Kidney epithelial cell (primary cell): ENCODE measurements at regions not wholly inside any gene's neighbourhood (a gene's known extent, or its start where the extent isn't known, plus 50 kb on each side); places are given as distances from the start of the nearest gene placed in this dataset.

Experiments used
- DNase-seq: peaks from one replicate; pipeline ENCODE4 v3.0.0-alpha.2; 2010; ENCODE audit warnings: low read depth
- H3K27me3 ChIP-seq: 2 replicates; pipeline ENCODE4 v1.6.0; 2011; ENCODE audit warnings: low read length; ENCODE audit not compliant: control insufficient read depth, insufficient read depth
- H3K36me3 ChIP-seq: 2 replicates; pipeline ENCODE4 v1.5.1; 2011; ENCODE audit warnings: low read length; ENCODE audit not compliant: control insufficient read depth, insufficient read depth
- H3K4me3 ChIP-seq: 2 replicates; pipeline ENCODE4 v1.5.1; 2011; ENCODE audit warnings: low read depth, mild to moderate bottlenecking, control low read depth, low read length
- TF ChIP-seq, protein P1 (sequence below): IDR thresholded peaks from 2 replicates; pipeline ENCODE4 v1.5.1; 2011; ENCODE audit warnings: mild to moderate bottlenecking, moderate library complexity, low read length, control low read depth, inconsistent platforms; ENCODE audit not compliant: insufficient read depth, poor library complexity, severe bottlenecking

DNA sequence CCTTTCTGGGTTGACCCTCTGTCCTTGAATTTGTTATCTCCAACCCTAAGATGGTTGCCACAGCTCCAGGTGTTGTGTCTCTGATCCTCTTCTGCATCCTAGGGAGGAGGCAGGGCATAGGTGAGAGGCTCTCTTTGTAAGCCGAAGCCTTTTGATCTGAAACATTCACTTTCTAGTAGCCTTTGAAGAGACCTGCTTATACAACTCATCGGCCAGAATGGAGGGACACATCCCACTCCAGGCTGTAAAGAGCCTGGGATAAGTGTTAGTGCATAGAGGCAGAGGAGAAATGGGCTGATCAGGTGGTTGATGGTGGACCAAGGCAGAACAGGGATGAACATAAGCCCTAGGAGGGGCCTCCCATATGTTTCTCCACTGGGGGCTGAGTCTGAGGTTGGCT lies 137.1 kb upstream of the KCNG1 start:
- no peak overlapping the region for H3K4me3 ChIP-seq
- H3K36me3 ChIP-seq = no peaks in the 10 kb centered on the region
- no peak for DNase-seq
- peaks cover 8% of the 10 kb centered on the region for H3K27me3 ChIP-seq
- TF ChIP-seq, protein P1, sequence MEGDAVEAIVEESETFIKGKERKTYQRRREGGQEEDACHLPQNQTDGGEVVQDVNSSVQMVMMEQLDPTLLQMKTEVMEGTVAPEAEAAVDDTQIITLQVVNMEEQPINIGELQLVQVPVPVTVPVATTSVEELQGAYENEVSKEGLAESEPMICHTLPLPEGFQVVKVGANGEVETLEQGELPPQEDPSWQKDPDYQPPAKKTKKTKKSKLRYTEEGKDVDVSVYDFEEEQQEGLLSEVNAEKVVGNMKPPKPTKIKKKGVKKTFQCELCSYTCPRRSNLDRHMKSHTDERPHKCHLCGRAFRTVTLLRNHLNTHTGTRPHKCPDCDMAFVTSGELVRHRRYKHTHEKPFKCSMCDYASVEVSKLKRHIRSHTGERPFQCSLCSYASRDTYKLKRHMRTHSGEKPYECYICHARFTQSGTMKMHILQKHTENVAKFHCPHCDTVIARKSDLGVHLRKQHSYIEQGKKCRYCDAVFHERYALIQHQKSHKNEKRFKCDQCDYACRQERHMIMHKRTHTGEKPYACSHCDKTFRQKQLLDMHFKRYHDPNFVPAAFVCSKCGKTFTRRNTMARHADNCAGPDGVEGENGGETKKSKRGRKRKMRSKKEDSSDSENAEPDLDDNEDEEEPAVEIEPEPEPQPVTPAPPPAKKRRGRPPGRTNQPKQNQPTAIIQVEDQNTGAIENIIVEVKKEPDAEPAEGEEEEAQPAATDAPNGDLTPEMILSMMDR = no peak

DNA sequence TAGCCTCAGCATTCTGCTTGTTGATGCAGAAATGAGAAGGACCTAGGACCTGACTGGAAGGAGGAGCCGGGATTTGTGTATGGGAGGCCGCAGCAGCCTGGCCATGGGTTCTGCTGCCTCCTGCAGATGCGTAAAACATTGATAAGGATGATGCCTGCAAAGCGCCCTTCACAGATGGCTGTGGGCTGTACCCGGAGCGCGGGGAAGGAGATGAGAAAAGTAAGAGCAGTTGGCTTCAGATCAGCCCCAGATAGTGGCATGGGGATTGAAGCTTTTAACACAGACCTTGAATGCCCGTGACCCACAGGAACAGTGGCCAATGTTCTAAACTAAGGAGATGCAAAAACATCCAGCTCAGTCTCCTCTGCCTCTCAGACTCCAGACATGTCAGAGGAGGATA lies 136.4 kb upstream of the KCNG1 start:
- DNase-seq = no peak
- Histone ChIP-seq H3K36me3 (no peaks in the 10 kb centered on the region), H3K4me3 (no peak overlapping the region), H3K27me3 (peaks cover 7% of the 10 kb centered on the region)
- TF ChIP-seq, protein P1 = no peak

DNA sequence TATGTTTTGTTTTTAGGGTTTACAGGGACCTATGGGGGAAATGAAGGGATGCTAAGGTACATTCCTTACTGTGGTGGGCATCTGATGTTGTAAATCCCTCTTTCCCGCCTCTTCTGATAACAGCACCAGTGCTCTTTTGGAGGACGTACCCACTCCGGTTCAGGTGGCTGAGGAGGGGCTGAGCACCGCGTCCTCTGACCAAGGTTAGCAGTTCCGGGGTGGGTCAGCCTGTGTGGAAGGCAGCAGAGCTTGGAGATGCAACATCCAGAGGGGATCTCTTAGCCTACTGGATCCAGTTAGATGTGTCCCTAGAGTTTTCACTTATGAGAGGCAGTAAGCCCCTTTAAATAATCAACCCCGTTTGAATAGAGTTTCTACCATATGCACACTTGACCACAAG lies 135.3 kb upstream of the KCNG1 start:
- TF ChIP-seq, protein P1 = no peak

DNA sequence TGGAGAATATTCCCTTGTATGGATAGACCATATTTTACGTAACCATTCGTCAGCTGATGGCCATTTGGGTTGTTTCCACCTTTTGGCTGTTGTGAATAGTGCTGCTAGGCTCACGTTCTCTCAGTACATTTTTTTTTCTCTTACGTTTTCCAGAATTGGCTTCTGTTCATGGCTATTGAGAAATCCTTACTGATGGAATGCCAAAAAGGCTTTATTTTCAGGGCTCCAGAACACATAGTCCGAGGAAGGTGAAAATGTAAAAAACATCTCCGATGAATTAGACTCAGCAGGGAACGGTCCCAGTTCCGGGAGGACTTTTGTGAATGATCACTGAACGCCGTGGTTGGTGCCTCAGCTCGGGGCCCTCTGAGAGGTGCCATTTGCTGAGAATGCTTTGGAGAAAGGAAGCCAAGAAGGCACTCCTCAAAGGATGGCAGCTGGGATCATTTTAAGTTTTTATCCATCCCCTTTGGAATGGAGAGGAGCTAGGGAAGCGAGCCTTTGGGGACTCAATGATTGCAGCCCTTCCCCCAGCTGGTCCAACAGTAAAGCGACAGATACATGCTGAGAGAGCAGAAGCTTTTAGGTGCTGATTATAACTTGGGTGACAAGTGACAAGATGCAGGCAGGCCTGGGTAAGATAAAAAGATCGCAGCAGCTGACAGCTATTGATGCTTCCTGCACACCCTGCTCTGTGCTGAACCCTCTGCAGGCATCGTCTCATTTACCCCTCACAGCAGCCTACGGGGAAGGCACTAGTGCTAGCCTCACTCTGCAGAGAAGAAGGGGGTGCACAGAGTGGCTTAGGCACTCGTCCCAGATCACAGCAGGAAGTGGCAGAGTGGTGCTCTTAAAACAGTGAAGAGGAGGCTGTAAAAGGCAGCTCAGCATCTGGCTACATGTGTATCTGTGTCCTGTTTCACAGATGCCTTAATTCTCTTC lies 133.4 kb upstream of the KCNG1 start:
- Histone ChIP-seq H3K36me3 (no peaks in the 10 kb centered on the region), H3K27me3 (peaks cover 9% of the 10 kb centered on the region), H3K4me3 (no peak overlapping the region)
- TF ChIP-seq, protein P1 = no peak
- no peak for DNase-seq

More for the DNA sequence above, 135.3 kb upstream of the KCNG1 start:
- no peak overlapping the region for H3K4me3 ChIP-seq
- H3K27me3 ChIP-seq = peaks cover 9% of the 10 kb centered on the region
- no peaks in the 10 kb centered on the region for H3K36me3 ChIP-seq
- DNase-seq = no peak

DNA sequence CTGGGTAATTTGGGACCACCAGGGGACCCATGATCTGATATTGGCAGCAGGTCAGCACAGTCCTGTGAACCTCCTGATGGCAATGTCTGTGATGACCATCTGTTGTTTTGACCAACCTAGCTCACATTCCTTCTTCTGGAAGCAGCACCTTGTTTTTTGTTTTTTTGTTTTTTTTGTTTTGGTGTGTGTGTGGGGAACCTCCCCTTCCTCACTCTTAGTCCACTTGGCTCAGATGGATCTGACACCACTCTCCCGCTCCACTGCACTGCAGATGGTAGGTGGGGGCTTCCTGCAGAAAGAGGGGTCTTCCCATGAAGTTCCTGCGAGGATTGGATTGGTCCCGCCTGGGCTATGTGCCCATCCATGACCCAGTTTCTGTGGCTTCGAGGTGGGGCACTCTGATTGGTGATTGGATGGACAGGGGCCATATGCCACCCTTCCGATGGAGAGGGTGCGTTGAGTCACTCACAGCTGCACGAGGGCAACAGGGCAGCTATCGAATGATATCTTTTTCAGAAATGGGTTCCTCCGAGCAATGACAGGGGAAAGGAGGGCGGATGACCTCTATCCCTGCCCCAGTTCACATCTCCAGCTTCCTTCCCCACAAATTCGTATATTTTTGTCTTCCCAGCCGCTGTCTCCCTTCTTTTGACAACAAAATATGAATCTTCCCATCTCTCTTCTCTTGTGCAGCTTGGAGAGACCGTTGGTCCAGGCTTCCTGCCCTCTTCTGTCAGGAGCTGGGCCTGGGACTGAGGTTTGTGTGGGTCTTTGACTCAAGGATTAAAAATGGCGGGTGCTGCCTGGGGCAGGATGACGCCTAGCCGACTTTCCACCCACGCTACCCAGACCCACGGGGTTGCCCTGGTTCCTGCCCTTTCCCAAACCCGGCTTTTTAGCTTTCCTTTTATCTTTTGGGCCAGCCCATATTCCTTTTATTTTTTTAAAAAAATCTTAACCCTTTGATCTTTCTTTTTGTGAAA lies 132.1 kb upstream of the KCNG1 start:
- TF ChIP-seq, protein P1 = no peak
- H3K27me3 ChIP-seq = peaks cover 4% of the 10 kb centered on the region
- no peak overlapping the region for H3K4me3 ChIP-seq
- H3K36me3 ChIP-seq = no peaks in the 10 kb centered on the region
- no peak for DNase-seq
